Panc1 (cell line): ENCODE measurements at regions not wholly inside any gene's neighbourhood (a gene's known extent, or its start where the extent isn't known, plus 50 kb on each side); places are given as distances from the start of the nearest gene placed in this dataset.

ENCODE experiments used
- ATAC-seq: fragments of 200-7000 bp; cut with Tn5 transposase; 2 replicates; pipeline ENCODE4 v1.9.1; 2020; ENCODE audit warnings: mild to moderate bottlenecking, moderate library complexity
- BruUV-seq: library from RNA; stranded (reverse); fragments of 400-500 nt; replicated peaks from 2 replicates; lab custom pipeline; 2021; lab: Mats Ljungman, UMichigan
- CTCF ChIA-PET: fragments of 300-600 bp; sonication (Branson Sonifier 250); formaldehyde crosslinking; loops from one replicate; lab custom pipeline; 2022; ENCODE audit warnings: antibody characterized with exemption; lab: Charles Lee
- POLR2A ChIA-PET: fragments of 300-600 bp; sonication (Branson Sonifier 250); formaldehyde crosslinking; loops from one replicate; lab custom pipeline; 2022; ENCODE audit warnings: antibody characterized with exemption; lab: Charles Lee
- DNase-seq: peaks from one replicate; pipeline ENCODE4 v3.0.0-alpha.2; 2010; ENCODE audit warnings: low read depth, low spot score
- H3K27ac ChIP-seq: 2 replicates; pipeline ENCODE4 v1.5.1; 2011; ENCODE audit warnings: mild to moderate bottlenecking, low read length, inconsistent platforms
- H3K27me3 ChIP-seq: fragments of 200-500 bp; sonication (Bioruptor generic); 2 replicates; pipeline ENCODE4 v1.6.0; 2014; ENCODE audit warnings: low read length, inconsistent platforms; ENCODE audit not compliant: control insufficient read depth, insufficient read depth
- H3K36me3 ChIP-seq: fragments of 200-500 bp; sonication (Bioruptor generic); 2 replicates; pipeline ENCODE4 v1.5.1; 2014; ENCODE audit warnings: inconsistent platforms, mild to moderate bottlenecking, low read length, moderate library complexity; ENCODE audit not compliant: control insufficient read depth, insufficient read depth
- H3K4me1 ChIP-seq: 2 replicates; pipeline ENCODE4 v1.5.1; 2011; ENCODE audit warnings: inconsistent platforms, mild to moderate bottlenecking, low read length, moderate library complexity; ENCODE audit not compliant: control insufficient read depth, insufficient read depth
- H3K4me3 ChIP-seq, 2 experiments: 2 replicates each; pipeline ENCODE4 v1.5.1; 2011 to 2012; ENCODE audit warnings: low read depth in 2 of 2, low read length in 2 of 2, mild to moderate bottlenecking in 2 of 2, inconsistent platforms in 1 of 2, moderate library complexity in 1 of 2
- H3K9me3 ChIP-seq: fragments of 200-500 bp; sonication (Bioruptor generic); 2 replicates; pipeline ENCODE4 v1.5.1; 2014; ENCODE audit warnings: low read depth, mild to moderate bottlenecking, inconsistent platforms, low read length, moderate library complexity; ENCODE audit not compliant: control insufficient read depth, insufficient read depth
- POLR2AphosphoS5 ChIP-seq: IDR thresholded peaks from 2 replicates; pipeline ENCODE4 v1.6.1; 2012; ENCODE audit warnings: mild to moderate bottlenecking, low read depth, low read length, moderate library complexity
- SIN3A ChIP-seq: IDR thresholded peaks from 2 replicates; pipeline ENCODE4 v1.6.1; 2012; ENCODE audit warnings: low read depth, mild to moderate bottlenecking, low read length, moderate library complexity, borderline replicate concordance; ENCODE audit not compliant: insufficient read depth
- TCF7L2 ChIP-seq: IDR thresholded peaks from 2 replicates; pipeline ENCODE4 v1.6.1; 2011; ENCODE audit warnings: mild to moderate bottlenecking, low read depth, low read length, inconsistent platforms
- in situ Hi-C: cut with HindIII; loops from 2 replicates; pipeline ENCODE4 v1.10.0; 2016; ENCODE audit warnings: low sequenced_read_pairs, low pct_unique_long_range_greater_than_20kb
- intact Hi-C: fragments of 100-400 bp; cut with micrococcal nuclease; formaldehyde crosslinking; loops from one replicate; pipeline ENCODE4 v1.10.0; 2022; ENCODE audit not compliant: unreplicated experiment
- TF ChIP-seq, protein P1 (sequence below), 2 experiments: IDR thresholded peaks; 2 replicates each; pipeline ENCODE4 v1.6.1; 2011 to 2012; ENCODE audit warnings: low read depth in 2 of 2, control low read depth in 1 of 2, low read length in 1 of 2, mild to moderate bottlenecking in 1 of 2, moderate library complexity in 1 of 2; ENCODE audit not compliant: insufficient read depth in 1 of 2
- TF ChIP-seq, protein P2 (sequence below): fragments of 450-650 bp; IDR thresholded peaks from 2 replicates; pipeline ENCODE4 v1.5.1; 2017; ENCODE audit warnings: mild to moderate bottlenecking

DNA sequence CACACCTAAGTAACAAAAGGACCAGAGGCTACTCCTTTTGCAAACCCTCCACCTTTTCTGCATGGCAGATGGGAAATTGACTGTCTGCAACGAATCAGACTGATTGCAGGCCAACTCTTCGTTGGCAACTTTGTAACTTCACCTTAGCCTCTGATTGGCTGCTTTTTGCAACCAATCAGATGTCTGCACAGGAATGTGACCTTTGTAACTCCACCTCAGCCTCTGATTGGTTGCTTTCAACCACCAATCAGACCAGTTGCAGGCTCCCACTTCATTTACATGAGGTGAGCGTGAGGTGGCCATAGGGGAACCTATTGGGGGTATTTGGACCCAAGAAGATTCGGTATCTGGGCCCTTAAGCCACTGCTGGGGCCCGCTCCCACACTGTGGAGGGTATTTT is 209.0 kb downstream of the EN1 start:
- intact Hi-C loops, result no loop called here
- no peak for TF ChIP-seq SIN3A
- DNase-seq, result no peak

DNA sequence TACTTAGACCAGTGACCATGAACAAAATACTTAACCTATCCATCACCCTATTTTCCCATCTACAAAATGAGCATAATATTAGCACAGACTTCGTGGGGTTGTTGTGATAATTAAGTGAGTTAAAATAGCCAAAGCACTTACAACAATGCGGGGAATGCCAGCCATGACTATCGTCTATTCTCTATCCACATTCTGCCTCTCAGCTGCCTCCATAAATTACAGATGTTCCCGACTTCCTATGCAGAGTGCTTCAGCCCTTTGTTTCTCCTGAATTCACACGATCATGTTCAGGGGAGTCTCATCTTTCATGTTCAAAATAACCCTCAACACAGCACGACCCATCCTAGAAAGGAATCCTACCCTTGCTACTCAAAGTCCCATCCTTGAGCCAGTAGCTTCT is 211.6 kb downstream of the EN1 start:
- CTCF ChIA-PET, result no interaction called here
- no peak overlapping the region for H3K4me3 ChIP-seq
- TF ChIP-seq, protein P1, sequence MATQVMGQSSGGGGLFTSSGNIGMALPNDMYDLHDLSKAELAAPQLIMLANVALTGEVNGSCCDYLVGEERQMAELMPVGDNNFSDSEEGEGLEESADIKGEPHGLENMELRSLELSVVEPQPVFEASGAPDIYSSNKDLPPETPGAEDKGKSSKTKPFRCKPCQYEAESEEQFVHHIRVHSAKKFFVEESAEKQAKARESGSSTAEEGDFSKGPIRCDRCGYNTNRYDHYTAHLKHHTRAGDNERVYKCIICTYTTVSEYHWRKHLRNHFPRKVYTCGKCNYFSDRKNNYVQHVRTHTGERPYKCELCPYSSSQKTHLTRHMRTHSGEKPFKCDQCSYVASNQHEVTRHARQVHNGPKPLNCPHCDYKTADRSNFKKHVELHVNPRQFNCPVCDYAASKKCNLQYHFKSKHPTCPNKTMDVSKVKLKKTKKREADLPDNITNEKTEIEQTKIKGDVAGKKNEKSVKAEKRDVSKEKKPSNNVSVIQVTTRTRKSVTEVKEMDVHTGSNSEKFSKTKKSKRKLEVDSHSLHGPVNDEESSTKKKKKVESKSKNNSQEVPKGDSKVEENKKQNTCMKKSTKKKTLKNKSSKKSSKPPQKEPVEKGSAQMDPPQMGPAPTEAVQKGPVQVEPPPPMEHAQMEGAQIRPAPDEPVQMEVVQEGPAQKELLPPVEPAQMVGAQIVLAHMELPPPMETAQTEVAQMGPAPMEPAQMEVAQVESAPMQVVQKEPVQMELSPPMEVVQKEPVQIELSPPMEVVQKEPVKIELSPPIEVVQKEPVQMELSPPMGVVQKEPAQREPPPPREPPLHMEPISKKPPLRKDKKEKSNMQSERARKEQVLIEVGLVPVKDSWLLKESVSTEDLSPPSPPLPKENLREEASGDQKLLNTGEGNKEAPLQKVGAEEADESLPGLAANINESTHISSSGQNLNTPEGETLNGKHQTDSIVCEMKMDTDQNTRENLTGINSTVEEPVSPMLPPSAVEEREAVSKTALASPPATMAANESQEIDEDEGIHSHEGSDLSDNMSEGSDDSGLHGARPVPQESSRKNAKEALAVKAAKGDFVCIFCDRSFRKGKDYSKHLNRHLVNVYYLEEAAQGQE (IDR thresholded peaks at IDR 0.05; ENCODE audit: insufficient read depth in 1 of 2, low read depth in 2 of 2, low read length in 1 of 2), result no peak
- TF ChIP-seq TCF7L2, result no peak
- TF ChIP-seq, protein P2, sequence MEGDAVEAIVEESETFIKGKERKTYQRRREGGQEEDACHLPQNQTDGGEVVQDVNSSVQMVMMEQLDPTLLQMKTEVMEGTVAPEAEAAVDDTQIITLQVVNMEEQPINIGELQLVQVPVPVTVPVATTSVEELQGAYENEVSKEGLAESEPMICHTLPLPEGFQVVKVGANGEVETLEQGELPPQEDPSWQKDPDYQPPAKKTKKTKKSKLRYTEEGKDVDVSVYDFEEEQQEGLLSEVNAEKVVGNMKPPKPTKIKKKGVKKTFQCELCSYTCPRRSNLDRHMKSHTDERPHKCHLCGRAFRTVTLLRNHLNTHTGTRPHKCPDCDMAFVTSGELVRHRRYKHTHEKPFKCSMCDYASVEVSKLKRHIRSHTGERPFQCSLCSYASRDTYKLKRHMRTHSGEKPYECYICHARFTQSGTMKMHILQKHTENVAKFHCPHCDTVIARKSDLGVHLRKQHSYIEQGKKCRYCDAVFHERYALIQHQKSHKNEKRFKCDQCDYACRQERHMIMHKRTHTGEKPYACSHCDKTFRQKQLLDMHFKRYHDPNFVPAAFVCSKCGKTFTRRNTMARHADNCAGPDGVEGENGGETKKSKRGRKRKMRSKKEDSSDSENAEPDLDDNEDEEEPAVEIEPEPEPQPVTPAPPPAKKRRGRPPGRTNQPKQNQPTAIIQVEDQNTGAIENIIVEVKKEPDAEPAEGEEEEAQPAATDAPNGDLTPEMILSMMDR, result no peak
- TF ChIP-seq SIN3A, result no peak
- no peak for TF ChIP-seq POLR2AphosphoS5
- H3K27me3 ChIP-seq, result no peaks in the 10 kb centered on the region
- no peaks in the 10 kb centered on the region for H3K9me3 ChIP-seq
- no peaks in the 10 kb centered on the region for H3K36me3 ChIP-seq
- DNase-seq, result no peak
- no peaks in the 10 kb centered on the region for H3K4me1 ChIP-seq
- POLR2A ChIA-PET, result no interaction called here
- no peak overlapping the region for H3K27ac ChIP-seq
- ATAC-seq, result no peak
- no TSS peak for BruUV-seq
- intact Hi-C loops, result no loop called here
- in situ Hi-C loops, result no loop called here

More for the DNA sequence above, 209.0 kb downstream of the EN1 start:
- H3K27ac ChIP-seq, result no peak overlapping the region
- no peaks in the 10 kb centered on the region for H3K4me1 ChIP-seq
- BruUV-seq, result no TSS peak
- H3K9me3 ChIP-seq, result no peaks in the 10 kb centered on the region
- ChIA-PET POLR2A (no interaction called here), CTCF (no interaction called here)
- in situ Hi-C loops, result no loop called here
- no peak overlapping the region for H3K4me3 ChIP-seq
- no peaks in the 10 kb centered on the region for H3K36me3 ChIP-seq
- no peak for ATAC-seq
- no peaks in the 10 kb centered on the region for H3K27me3 ChIP-seq

DNA sequence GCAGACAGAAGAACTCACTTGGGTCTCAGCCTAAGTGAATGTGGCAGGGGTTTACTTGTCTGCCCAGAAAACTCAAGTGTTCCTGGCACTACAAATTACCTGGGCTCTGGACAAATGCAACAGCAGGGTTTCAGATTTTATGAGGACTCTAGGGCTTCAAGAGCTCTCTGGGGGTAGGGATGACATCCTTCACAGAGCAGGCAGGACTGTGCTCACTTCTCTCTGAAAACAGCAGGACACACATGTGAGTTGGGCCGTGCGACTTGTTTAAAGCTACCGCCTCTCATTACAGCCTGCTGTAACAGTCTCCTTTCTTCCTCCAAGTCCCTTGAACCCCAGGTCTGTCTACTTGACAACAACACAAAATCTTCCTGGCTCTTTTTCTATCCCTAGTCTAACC is 212.6 kb downstream of the EN1 start:
- TF ChIP-seq, protein P2, result no peak
- TF ChIP-seq SIN3A, result no peak
- TF ChIP-seq, protein P1 (IDR thresholded peaks at IDR 0.05; ENCODE audit: insufficient read depth in 1 of 2, low read depth in 2 of 2, low read length in 1 of 2), result no peak
- no peak for TF ChIP-seq TCF7L2
- no peak for TF ChIP-seq POLR2AphosphoS5
- Histone ChIP-seq H3K9me3 (no peaks in the 10 kb centered on the region), H3K4me3 (no peak overlapping the region), H3K27me3 (no peaks in the 10 kb centered on the region), H3K36me3 (no peaks in the 10 kb centered on the region), H3K27ac (no peak overlapping the region), H3K4me1 (no peaks in the 10 kb centered on the region)
- DNase-seq, result no peak
- CTCF ChIA-PET, result no interaction called here
- intact Hi-C loops (no loop called here), in situ Hi-C loops (no loop called here)
- POLR2A ChIA-PET, result no interaction called here
- no TSS peak for BruUV-seq
- no peak for ATAC-seq
